WTC11 (cell line): ENCODE measurements at regions not wholly inside any gene's neighbourhood (a gene's known extent, or its start where the extent isn't known, plus 50 kb on each side); places are given as distances from the start of the nearest gene placed in this dataset.

Source experiments
- ATAC-seq: fragments of 200-7000 bp; cut with Tn5 transposase; 2 replicates; pipeline ENCODE4 v1.10.0; 2021; ENCODE audit warnings: mild to moderate bottlenecking, moderate library complexity
- CTCF ChIA-PET: fragments of 300-600 bp; sonication (Branson Sonifier 250); formaldehyde crosslinking; loops from one replicate; lab custom pipeline; 2021; ENCODE audit warnings: antibody characterized with exemption; lab: Charles Lee
- POLR2A ChIA-PET: fragments of 350-600 bp; sonication (Branson Sonifier 250); formaldehyde crosslinking; loops from one replicate; lab custom pipeline; 2021; ENCODE audit warnings: antibody characterized with exemption; lab: Charles Lee
- DNase-seq: peaks from one replicate; pipeline ENCODE4 v3.0.0; 2021; ENCODE audit warnings: low spot score
- H3K27ac Mint-ChIP-seq: 2 replicates; pipeline ENCODE4 v1.8.0; 2021; ENCODE audit warnings: mixed read lengths
- H3K27me3 Mint-ChIP-seq: 2 replicates; pipeline ENCODE4 v1.8.0; 2021; ENCODE audit warnings: low read depth, mild to moderate bottlenecking, moderate library complexity, mixed read lengths
- H3K36me3 Mint-ChIP-seq: 2 replicates; pipeline ENCODE4 v1.8.0; 2021; ENCODE audit warnings: mixed read lengths
- H3K4me1 Mint-ChIP-seq: 2 replicates; pipeline ENCODE4 v1.8.0; 2022; ENCODE audit warnings: mixed read lengths
- H3K4me3 Mint-ChIP-seq: 2 replicates; pipeline ENCODE4 v1.8.0; 2021; ENCODE audit warnings: mild to moderate bottlenecking, moderate library complexity, mixed read lengths
- H3K9me3 Mint-ChIP-seq: 2 replicates; pipeline ENCODE4 v1.8.0; 2021; ENCODE audit warnings: mixed read lengths
- FOXJ3 ChIP-seq: sonication (generic); formaldehyde crosslinking; IDR thresholded peaks from 2 replicates; pipeline ENCODE4 v1.9.0; 2021; ENCODE audit warnings: missing genetic modification reagents, mild to moderate bottlenecking, borderline replicate concordance
- FOXK1 ChIP-seq: sonication (generic); formaldehyde crosslinking; IDR thresholded peaks from 2 replicates; pipeline ENCODE4 v1.8.0; 2022; ENCODE audit warnings: mild to moderate bottlenecking, moderate library complexity, missing genetic modification reagents
- GRHL2 ChIP-seq: fragments of 250-450 bp; sonication (Bioruptor Pico); IDR thresholded peaks from 2 replicates; pipeline ENCODE4 v1.8.0; 2022; ENCODE audit warnings: mild to moderate bottlenecking, moderate library complexity; ENCODE audit not compliant: insufficient replicate concordance, severe bottlenecking
- MYBL2 ChIP-seq: sonication (generic); formaldehyde crosslinking; IDR thresholded peaks from 2 replicates; pipeline ENCODE4 v1.8.1; 2023; ENCODE audit warnings: mild to moderate bottlenecking, moderate library complexity, missing genetic modification reagents
- NR2C2 ChIP-seq: sonication (generic); formaldehyde crosslinking; IDR thresholded peaks from 2 replicates; pipeline ENCODE4 v1.8.0; 2022; ENCODE audit warnings: mild to moderate bottlenecking, missing genetic modification reagents
- SP1 ChIP-seq: sonication (generic); formaldehyde crosslinking; conservative IDR thresholded peaks from 2 replicates; pipeline ENCODE4 v1.8.1; 2022; ENCODE audit warnings: missing genetic modification reagents
- TEAD4 ChIP-seq: sonication (generic); formaldehyde crosslinking; IDR thresholded peaks from 2 replicates; pipeline ENCODE4 v1.8.0; 2022; ENCODE audit warnings: mild to moderate bottlenecking, missing genetic modification reagents
- ZNF317 ChIP-seq: sonication (generic); formaldehyde crosslinking; IDR thresholded peaks from 2 replicates; pipeline ENCODE4 v1.8.1; 2023; ENCODE audit warnings: low read depth, mild to moderate bottlenecking, moderate library complexity, missing genetic modification reagents, borderline replicate concordance
- ZNF416 ChIP-seq: fragments of 250-450 bp; sonication (Bioruptor Pico); IDR thresholded peaks from 2 replicates; pipeline ENCODE4 v1.9.0; 2021; ENCODE audit warnings: mild to moderate bottlenecking, inconsistent platforms
- TF ChIP-seq, protein P1 (sequence below): sonication (generic); formaldehyde crosslinking; IDR thresholded peaks from 2 replicates; pipeline ENCODE4 v1.8.0; 2023; ENCODE audit warnings: mild to moderate bottlenecking, missing genetic modification reagents
- TF ChIP-seq, protein P2 (sequence below): fragments of 250-450 bp; sonication (Bioruptor Pico); conservative IDR thresholded peaks from 2 replicates; pipeline ENCODE4 v1.9.0; 2021; ENCODE audit warnings: mild to moderate bottlenecking
- TF ChIP-seq, protein P3 (sequence below): fragments of 250-450 bp; sonication (Bioruptor Pico); IDR thresholded peaks from 2 replicates; pipeline ENCODE4 v2.1.2; 2022; ENCODE audit warnings: mild to moderate bottlenecking, moderate library complexity
- TF ChIP-seq, protein P4 (sequence below): sonication (generic); formaldehyde crosslinking; IDR thresholded peaks from 2 replicates; pipeline ENCODE4 v1.8.1; 2023; ENCODE audit warnings: mild to moderate bottlenecking, missing genetic modification reagents, moderate library complexity
- TF ChIP-seq, protein P5 (sequence below): sonication (generic); formaldehyde crosslinking; IDR thresholded peaks from 2 replicates; pipeline ENCODE4 v1.8.1; 2022; ENCODE audit warnings: low read depth, missing genetic modification reagents, borderline replicate concordance
- TF ChIP-seq, protein P6 (sequence below): sonication (generic); formaldehyde crosslinking; IDR thresholded peaks from 2 replicates; pipeline ENCODE4 v1.8.0; 2022; ENCODE audit warnings: mild to moderate bottlenecking, missing genetic modification reagents

DNA sequence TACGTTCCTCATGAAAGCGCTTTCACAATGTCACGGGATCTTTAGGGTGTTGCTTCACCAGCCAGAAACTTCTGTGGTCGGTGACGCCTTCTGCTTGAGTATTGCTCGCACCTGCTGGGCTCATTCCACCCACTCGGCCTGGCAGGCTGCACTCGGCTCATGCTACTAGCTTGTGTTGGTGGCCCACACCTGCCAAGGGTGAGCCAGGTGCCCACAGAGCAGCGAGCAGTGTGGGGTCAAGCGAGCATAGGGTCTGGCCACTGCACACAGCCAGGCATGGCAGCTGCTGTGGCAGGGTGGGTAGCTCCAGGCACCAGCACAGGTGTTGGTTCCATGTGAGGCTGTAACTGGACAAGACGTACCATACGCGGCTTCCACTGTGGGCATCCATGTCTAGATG lies 202.9 kb upstream of the CADM2 start (continued):
- TF ChIP-seq MYBL2 (no peak), ZNF416 (CRISPR knock-in tag) (no peak), FOXJ3 (CRISPR knock-in tag) (no peak)
- TF ChIP-seq, all 79 proteins: peak for 0

DNA sequence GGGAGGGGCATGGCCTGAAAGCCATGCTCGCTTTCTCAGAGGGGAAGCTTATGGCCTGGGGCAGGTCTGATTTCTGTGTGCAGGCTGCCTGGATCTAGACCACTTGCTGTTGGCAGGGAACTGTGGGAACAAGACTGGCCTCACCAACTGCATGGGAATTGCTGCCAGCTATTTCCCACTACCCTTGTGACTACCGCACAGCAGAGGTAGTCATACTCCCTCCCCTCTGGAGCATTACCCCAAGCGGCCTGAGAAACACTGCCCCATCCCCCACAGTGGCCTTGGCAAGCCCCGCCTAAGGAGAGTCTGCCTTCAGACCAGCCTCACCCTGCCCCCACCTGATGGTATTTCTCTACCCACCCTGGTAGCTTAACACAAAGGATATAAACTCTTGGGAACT lies 199.4 kb upstream of the CADM2 start:
- peaks cover 19% of the 10 kb centered on the region for H3K9me3 Mint-ChIP-seq
- H3K27ac Mint-ChIP-seq = no peak overlapping the region
- H3K4me1 Mint-ChIP-seq = peaks cover 10% of the 10 kb centered on the region
- TF ChIP-seq, protein P1, sequence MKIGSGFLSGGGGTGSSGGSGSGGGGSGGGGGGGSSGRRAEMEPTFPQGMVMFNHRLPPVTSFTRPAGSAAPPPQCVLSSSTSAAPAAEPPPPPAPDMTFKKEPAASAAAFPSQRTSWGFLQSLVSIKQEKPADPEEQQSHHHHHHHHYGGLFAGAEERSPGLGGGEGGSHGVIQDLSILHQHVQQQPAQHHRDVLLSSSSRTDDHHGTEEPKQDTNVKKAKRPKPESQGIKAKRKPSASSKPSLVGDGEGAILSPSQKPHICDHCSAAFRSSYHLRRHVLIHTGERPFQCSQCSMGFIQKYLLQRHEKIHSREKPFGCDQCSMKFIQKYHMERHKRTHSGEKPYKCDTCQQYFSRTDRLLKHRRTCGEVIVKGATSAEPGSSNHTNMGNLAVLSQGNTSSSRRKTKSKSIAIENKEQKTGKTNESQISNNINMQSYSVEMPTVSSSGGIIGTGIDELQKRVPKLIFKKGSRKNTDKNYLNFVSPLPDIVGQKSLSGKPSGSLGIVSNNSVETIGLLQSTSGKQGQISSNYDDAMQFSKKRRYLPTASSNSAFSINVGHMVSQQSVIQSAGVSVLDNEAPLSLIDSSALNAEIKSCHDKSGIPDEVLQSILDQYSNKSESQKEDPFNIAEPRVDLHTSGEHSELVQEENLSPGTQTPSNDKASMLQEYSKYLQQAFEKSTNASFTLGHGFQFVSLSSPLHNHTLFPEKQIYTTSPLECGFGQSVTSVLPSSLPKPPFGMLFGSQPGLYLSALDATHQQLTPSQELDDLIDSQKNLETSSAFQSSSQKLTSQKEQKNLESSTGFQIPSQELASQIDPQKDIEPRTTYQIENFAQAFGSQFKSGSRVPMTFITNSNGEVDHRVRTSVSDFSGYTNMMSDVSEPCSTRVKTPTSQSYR (CRISPR knock-in tag) = peak; percentile 31; the same call in 1 of the 2 replicates
- TF ChIP-seq GRHL2 (CRISPR knock-in tag) = no peak
- POLR2A ChIA-PET = no interaction called here
- no peaks in the 10 kb centered on the region for H3K27me3 Mint-ChIP-seq
- CTCF ChIA-PET = no interaction called here
- no peak overlapping the region for H3K4me3 Mint-ChIP-seq
- no peak for DNase-seq
- no peaks in the 10 kb centered on the region for H3K36me3 Mint-ChIP-seq
- ATAC-seq = peak; percentile 59

DNA sequence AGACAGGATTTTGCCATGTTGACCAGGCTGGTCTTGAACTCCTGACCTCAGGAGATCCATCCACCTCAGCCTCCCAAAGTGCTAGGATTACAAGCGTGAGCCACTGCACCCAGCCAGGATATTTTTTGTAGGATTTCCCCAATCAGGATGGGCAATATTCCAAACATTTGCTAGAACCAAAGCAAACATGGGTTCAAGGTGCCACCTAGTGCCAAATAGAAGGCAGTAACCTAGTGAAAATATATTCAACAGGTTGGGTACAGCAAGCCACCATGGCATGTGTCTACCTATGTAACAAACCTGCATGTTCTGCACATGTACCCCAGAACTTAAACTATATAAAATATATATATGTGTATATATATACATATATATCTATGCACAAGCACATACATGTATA lies 185.9 kb upstream of the CADM2 start:
- Mint-ChIP-seq H3K36me3 (peaks cover 18% of the 10 kb centered on the region), H3K27ac (no peak overlapping the region), H3K4me1 (no peaks in the 10 kb centered on the region), H3K27me3 (no peaks in the 10 kb centered on the region; the same call in 1 of the 2 replicates), H3K9me3 (peaks cover 38% of the 10 kb centered on the region), H3K4me3 (no peak overlapping the region)
- DNase-seq (no peak), ATAC-seq (peak; percentile 62)
- ChIA-PET POLR2A (no interaction called here), CTCF (interaction anchor here (1.7 kb wide), 1 partner anchor 225 kb away, joined by 9 read pairs; no protein-coding TSS in a partner anchor)
- TF ChIP-seq, protein P2, sequence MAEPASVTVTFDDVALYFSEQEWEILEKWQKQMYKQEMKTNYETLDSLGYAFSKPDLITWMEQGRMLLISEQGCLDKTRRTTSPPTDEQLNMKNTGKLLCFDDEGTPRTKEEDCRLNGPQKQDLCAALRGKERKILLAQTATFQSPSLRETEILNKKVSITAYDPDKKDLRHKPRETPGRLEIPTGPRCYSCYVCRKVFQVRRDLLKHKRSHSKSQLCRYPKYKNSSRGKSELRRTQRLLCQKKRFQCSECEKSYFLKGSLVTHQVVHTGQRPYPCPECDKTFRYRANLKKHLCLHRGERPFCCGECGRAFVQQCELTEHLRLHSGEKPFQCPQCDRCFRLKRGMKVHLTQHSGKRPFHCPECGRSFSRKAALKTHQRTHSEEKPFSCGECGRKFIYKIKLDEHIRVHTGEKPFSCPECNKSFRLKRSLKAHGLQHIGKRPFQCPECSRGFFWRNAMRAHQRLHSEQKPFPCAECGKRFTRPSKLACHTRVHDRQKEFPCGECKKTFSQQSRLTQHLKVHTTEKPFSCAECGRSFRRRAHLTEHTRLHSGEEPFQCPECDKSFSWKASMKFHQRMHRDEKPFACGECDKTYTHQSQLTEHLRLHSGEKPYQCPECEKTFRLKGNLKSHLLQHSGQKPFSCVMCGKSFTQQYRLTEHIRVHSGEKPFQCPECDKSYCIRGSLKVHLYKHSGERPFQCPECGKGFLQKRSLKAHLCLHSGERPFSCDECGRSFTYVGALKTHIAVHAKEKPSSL (CRISPR knock-in tag) = no peak
- TF ChIP-seq, protein P3, sequence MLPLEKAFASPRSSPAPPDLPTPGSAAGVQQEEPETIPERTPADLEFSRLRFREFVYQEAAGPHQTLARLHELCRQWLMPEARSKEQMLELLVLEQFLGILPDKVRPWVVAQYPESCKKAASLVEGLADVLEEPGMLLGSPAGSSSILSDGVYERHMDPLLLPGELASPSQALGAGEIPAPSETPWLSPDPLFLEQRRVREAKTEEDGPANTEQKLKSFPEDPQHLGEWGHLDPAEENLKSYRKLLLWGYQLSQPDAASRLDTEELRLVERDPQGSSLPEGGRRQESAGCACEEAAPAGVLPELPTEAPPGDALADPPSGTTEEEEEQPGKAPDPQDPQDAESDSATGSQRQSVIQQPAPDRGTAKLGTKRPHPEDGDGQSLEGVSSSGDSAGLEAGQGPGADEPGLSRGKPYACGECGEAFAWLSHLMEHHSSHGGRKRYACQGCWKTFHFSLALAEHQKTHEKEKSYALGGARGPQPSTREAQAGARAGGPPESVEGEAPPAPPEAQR (CRISPR knock-in tag) = no peak
- TF ChIP-seq FOXK1 (CRISPR knock-in tag) (no peak), NR2C2 (no peak)

DNA sequence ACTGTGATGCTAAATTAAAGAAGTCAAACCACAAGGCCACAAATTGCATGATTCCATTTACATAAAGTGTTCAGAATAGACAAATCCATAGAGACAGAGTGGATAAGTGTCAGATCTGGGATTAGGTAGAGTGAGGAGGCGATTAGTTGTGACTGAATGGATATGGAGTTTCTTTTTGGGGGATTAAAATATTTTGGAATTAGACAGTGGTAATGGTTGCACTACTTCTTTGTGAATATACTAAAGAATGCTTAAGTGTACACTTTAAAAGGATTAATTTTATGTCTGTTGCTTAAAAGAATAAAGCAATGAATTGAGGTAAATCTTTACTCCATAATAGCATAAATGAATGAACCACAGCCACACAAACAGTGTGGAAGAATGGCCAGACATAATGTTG lies 175.5 kb upstream of the CADM2 start:
- POLR2A ChIA-PET = no interaction called here
- H3K9me3 Mint-ChIP-seq = peaks cover 11% of the 10 kb centered on the region
- TF ChIP-seq SP1 (no peak), TEAD4 (CRISPR knock-in tag) (no peak), ZNF317 (CRISPR knock-in tag) (no peak)
- TF ChIP-seq, protein P4, sequence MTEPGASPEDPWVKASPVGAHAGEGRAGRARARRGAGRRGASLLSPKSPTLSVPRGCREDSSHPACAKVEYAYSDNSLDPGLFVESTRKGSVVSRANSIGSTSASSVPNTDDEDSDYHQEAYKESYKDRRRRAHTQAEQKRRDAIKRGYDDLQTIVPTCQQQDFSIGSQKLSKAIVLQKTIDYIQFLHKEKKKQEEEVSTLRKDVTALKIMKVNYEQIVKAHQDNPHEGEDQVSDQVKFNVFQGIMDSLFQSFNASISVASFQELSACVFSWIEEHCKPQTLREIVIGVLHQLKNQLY (CRISPR knock-in tag) = no peak
- TF ChIP-seq, protein P5, sequence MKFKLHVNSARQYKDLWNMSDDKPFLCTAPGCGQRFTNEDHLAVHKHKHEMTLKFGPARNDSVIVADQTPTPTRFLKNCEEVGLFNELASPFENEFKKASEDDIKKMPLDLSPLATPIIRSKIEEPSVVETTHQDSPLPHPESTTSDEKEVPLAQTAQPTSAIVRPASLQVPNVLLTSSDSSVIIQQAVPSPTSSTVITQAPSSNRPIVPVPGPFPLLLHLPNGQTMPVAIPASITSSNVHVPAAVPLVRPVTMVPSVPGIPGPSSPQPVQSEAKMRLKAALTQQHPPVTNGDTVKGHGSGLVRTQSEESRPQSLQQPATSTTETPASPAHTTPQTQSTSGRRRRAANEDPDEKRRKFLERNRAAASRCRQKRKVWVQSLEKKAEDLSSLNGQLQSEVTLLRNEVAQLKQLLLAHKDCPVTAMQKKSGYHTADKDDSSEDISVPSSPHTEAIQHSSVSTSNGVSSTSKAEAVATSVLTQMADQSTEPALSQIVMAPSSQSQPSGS = no peak
- TF ChIP-seq, protein P6, sequence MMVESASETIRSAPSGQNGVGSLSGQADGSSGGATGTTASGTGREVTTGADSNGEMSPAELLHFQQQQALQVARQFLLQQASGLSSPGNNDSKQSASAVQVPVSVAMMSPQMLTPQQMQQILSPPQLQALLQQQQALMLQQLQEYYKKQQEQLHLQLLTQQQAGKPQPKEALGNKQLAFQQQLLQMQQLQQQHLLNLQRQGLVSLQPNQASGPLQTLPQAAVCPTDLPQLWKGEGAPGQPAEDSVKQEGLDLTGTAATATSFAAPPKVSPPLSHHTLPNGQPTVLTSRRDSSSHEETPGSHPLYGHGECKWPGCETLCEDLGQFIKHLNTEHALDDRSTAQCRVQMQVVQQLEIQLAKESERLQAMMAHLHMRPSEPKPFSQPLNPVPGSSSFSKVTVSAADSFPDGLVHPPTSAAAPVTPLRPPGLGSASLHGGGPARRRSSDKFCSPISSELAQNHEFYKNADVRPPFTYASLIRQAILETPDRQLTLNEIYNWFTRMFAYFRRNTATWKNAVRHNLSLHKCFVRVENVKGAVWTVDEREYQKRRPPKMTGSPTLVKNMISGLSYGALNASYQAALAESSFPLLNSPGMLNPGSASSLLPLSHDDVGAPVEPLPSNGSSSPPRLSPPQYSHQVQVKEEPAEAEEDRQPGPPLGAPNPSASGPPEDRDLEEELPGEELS (CRISPR knock-in tag) = no peak
- TF ChIP-seq, all 79 proteins: peak for 0
- Mint-ChIP-seq H3K36me3 (peaks cover 4% of the 10 kb centered on the region), H3K4me1 (no peaks in the 10 kb centered on the region), H3K27me3 (no peaks in the 10 kb centered on the region), H3K4me3 (no peak overlapping the region), H3K27ac (no peak overlapping the region)
- DNase-seq (no peak), ATAC-seq (no peak)
- CTCF ChIA-PET = no interaction called here
